ENCODE measurements at regions not wholly inside any gene's neighbourhood (a gene's known extent, or its start where the extent isn't known, plus 50 kb on each side); places are given as distances from the start of the nearest gene placed in this dataset.

- Histone ChIP-seq H3K4me3 (no peak overlapping the region), H3K27ac (no peak overlapping the region), H3K27me3 (ENCODE audit: insufficient read depth in 3 of 3, low read length in 2 of 3) (peaks cover 0 to 2% (median 0%) of the 10 kb centered on the region in 3 donors), H3K4me1 (no peaks in the 10 kb centered on the region), H3K36me3 (ENCODE audit: insufficient read depth in 1 of 2, low read depth in 1 of 2) (no peaks in the 10 kb centered on the region), H3K9me3 (no peaks in the 10 kb centered on the region)
- no peak for TF ChIP-seq CTCF (IDR thresholded peaks at IDR 0.05)
- ATAC-seq, result no peak
- WGBS, 3 donors, result 84 to 88% (median 86%) methylated on average over 5 of the region's 5 CpGs
- no peak for DNase-seq
- intact Hi-C loops (cut with DNase I), result no loop called here
These were observed 424.9 kb upstream of the IRX4 start for GRCh38 chr5:2307631-2308030.

- 71 to 76% (median 73%) methylated on average over 6 of the region's 6 CpGs for WGBS, 3 donors
These were observed 424.0 kb upstream of the IRX4 start for GRCh38 chr5:2306711-2307110.

GRCh38 chr5:2303431-2304100 is 420.8 kb upstream of the IRX4 start:
- Histone ChIP-seq H3K4me1 (no peaks in the 10 kb centered on the region), H3K27me3 (ENCODE audit: insufficient read depth in 3 of 3, low read length in 2 of 3) (peaks cover 0 to 3% (median 0%) of the 10 kb centered on the region in 3 donors), H3K27ac (no peak overlapping the region), H3K36me3 (ENCODE audit: insufficient read depth in 1 of 2, low read depth in 1 of 2) (no peaks in the 10 kb centered on the region), H3K4me3 (no peak overlapping the region), H3K9me3 (no peaks in the 10 kb centered on the region)
- ATAC-seq (no peak), DNase-seq (no peak)
- no peak for TF ChIP-seq CTCF (IDR thresholded peaks at IDR 0.05)
- intact Hi-C loops (cut with DNase I), result no loop called here
- 37 to 44% (median 38%) methylated on average over 14 of the region's 14 CpGs for WGBS, 3 donors

More at GRCh38 chr5:2306711-2307110, 424.0 kb upstream of the IRX4 start:
- H3K4me3 ChIP-seq, result no peak overlapping the region
- H3K27me3 ChIP-seq (ENCODE audit: insufficient read depth in 3 of 3, low read length in 2 of 3), result peaks cover 0 to 2% (median 0%) of the 10 kb centered on the region in 3 donors
- H3K36me3 ChIP-seq (ENCODE audit: insufficient read depth in 1 of 2, low read depth in 1 of 2), result no peaks in the 10 kb centered on the region
- intact Hi-C loops (cut with DNase I), result no loop called here
- ATAC-seq (no peak), DNase-seq (no peak)
- H3K9me3 ChIP-seq, result no peaks in the 10 kb centered on the region
- no peak for TF ChIP-seq CTCF (IDR thresholded peaks at IDR 0.05)
- H3K27ac ChIP-seq, result no peak overlapping the region
- H3K4me1 ChIP-seq, result no peaks in the 10 kb centered on the region

- peaks cover 0 to 3% (median 0%) of the 10 kb centered on the region in 3 donors for H3K27me3 ChIP-seq (ENCODE audit: insufficient read depth in 3 of 3, low read length in 2 of 3)
- no peak overlapping the region for H3K27ac ChIP-seq
- TF ChIP-seq CTCF (IDR thresholded peaks at IDR 0.05), result no peak
- H3K36me3 ChIP-seq (ENCODE audit: insufficient read depth in 1 of 2, low read depth in 1 of 2), result no peaks in the 10 kb centered on the region
- no peak for ATAC-seq
- no peak for DNase-seq
- H3K9me3 ChIP-seq, result no peaks in the 10 kb centered on the region
- intact Hi-C loops (cut with DNase I), result no loop called here
- WGBS, 3 donors, result 87 to 93% (median 89%) methylated on average over 16 of the region's 16 CpGs
- H3K4me3 ChIP-seq, result no peak overlapping the region
- no peaks in the 10 kb centered on the region for H3K4me1 ChIP-seq
These were observed 419.4 kb upstream of the IRX4 start for GRCh38 chr5:2302169-2302568.
